NB4 (cell line): ENCODE measurements at regions not wholly inside any gene's neighbourhood (a gene's known extent, or its start where the extent isn't known, plus 50 kb on each side); places are given as distances from the start of the nearest gene placed in this dataset.
A peak's percentile ranks its signal among the peaks of the same experiment; 100 is the strongest.

ENCODE experiments used
- DNase-seq: peaks from one replicate; pipeline ENCODE4 v3.0.0; 2010; ENCODE audit warnings: low read depth
- H3K4me3 ChIP-seq: one replicate; pipeline ENCODE4 v1.5.1; 2011; ENCODE audit warnings: mild to moderate bottlenecking, low read depth, low read length, moderate library complexity
- CTCF ChIP-seq: IDR thresholded peaks from one replicate; pipeline ENCODE4 v1.5.1; 2012; ENCODE audit warnings: low read depth, low read length
- MAX ChIP-seq: IDR thresholded peaks from 2 replicates; pipeline ENCODE4 v1.6.1; 2011; ENCODE audit warnings: low read depth, low read length
- MYC ChIP-seq: IDR thresholded peaks from 2 replicates; pipeline ENCODE4 v1.6.1; 2011; ENCODE audit warnings: low read depth, low read length
- POLR2A ChIP-seq: IDR thresholded peaks from 2 replicates; pipeline ENCODE4 v1.6.1; 2011; ENCODE audit warnings: mild to moderate bottlenecking; ENCODE audit not compliant: insufficient read length; ENCODE audit errors: extremely low read depth

- no peak for DNase-seq
- H3K4me3 ChIP-seq: no peak overlapping the region
- TF ChIP-seq MYC (no peak), MAX (no peak), CTCF (no peak), POLR2A (no peak)
Observed at GRCh38 chr5:135215617-135216470, 181.8 kb upstream of the PITX1 start.

- peak; percentile 87 for DNase-seq
- H3K4me3 ChIP-seq: no peak overlapping the region
- TF ChIP-seq POLR2A: no peak
- TF ChIP-seq CTCF: no peak
- peak; percentile 63 for TF ChIP-seq MAX
- peak; percentile 53; the same call in 1 of the 2 replicates for TF ChIP-seq MYC
Observed at GRCh38 chr5:135214897-135215616, 181.0 kb upstream of the PITX1 start.

- TF ChIP-seq MYC (no peak), CTCF (no peak), POLR2A (no peak), MAX (no peak)
- DNase-seq: no peak
- H3K4me3 ChIP-seq: no peak overlapping the region
Observed at GRCh38 chr5:135213466-135214239, 179.6 kb upstream of the PITX1 start.

- no peak for TF ChIP-seq CTCF
- TF ChIP-seq POLR2A: no peak
- TF ChIP-seq MAX: no peak
- TF ChIP-seq MYC: no peak
- no peak for DNase-seq
- H3K4me3 ChIP-seq: no peak overlapping the region
Observed at GRCh38 chr5:135213027-135213386, 179.0 kb upstream of the PITX1 start.

- no peak for DNase-seq
Observed at GRCh38 chr5:135212361-135213026, 178.5 kb upstream of the PITX1 start.

More at GRCh38 chr5:135212361-135213026, 178.5 kb upstream of the PITX1 start:
- TF ChIP-seq MYC: no peak
- no peak for TF ChIP-seq POLR2A
- no peak for TF ChIP-seq MAX
- TF ChIP-seq CTCF: no peak
- no peak overlapping the region for H3K4me3 ChIP-seq
